ENCODE measurements at regions not wholly inside any gene's neighbourhood (a gene's known extent, or its start where the extent isn't known, plus 50 kb on each side); places are given as distances from the start of the nearest gene placed in this dataset.

- DNase-seq: no peak
- Histone ChIP-seq H3K27ac (no peak overlapping the region), H3K36me3 (no peaks in the 10 kb centered on the region), H3K9me3 (no peaks in the 10 kb centered on the region), H3K27me3 (no peaks in the 10 kb centered on the region), H3K4me3 (no peak overlapping the region), H3K4me1 (no peaks in the 10 kb centered on the region)
- intact Hi-C loops (cut with DNase I; ENCODE audit: low total_unique reads): no loop called here
- no peak for TF ChIP-seq POLR2A (IDR thresholded peaks at IDR 0.05)
- no peak for TF ChIP-seq CTCF (IDR thresholded peaks at IDR 0.05)
These were observed 96.7 kb upstream of the CABCOCO1 start for GRCh38 chr10:61565819-61566560.

GRCh38 chr10:61564444-61564843 lies 98.3 kb upstream of the CABCOCO1 start:
- intact Hi-C loops (cut with DNase I; ENCODE audit: low total_unique reads): no loop called here
- no peak for DNase-seq
- no peak overlapping the region for H3K27ac ChIP-seq
- no peaks in the 10 kb centered on the region for H3K27me3 ChIP-seq
- no peaks in the 10 kb centered on the region for H3K4me1 ChIP-seq
- H3K36me3 ChIP-seq: no peaks in the 10 kb centered on the region
- no peak overlapping the region for H3K4me3 ChIP-seq
- TF ChIP-seq CTCF (IDR thresholded peaks at IDR 0.05) (no peak), POLR2A (IDR thresholded peaks at IDR 0.05) (no peak)
- no peaks in the 10 kb centered on the region for H3K9me3 ChIP-seq

- Histone ChIP-seq H3K4me1 (no peaks in the 10 kb centered on the region), H3K9me3 (no peaks in the 10 kb centered on the region), H3K36me3 (no peaks in the 10 kb centered on the region), H3K27me3 (no peaks in the 10 kb centered on the region), H3K27ac (no peak overlapping the region), H3K4me3 (no peak overlapping the region)
- intact Hi-C loops (cut with DNase I; ENCODE audit: low total_unique reads): no loop called here
- no peak for TF ChIP-seq CTCF (IDR thresholded peaks at IDR 0.05)
- no peak for TF ChIP-seq POLR2A (IDR thresholded peaks at IDR 0.05)
- DNase-seq: no peak
These were observed 103.1 kb upstream of the CABCOCO1 start for GRCh38 chr10:61559615-61560014.

GRCh38 chr10:61558188-61558587 lies 104.5 kb upstream of the CABCOCO1 start:
- Histone ChIP-seq H3K9me3 (no peaks in the 10 kb centered on the region), H3K36me3 (no peaks in the 10 kb centered on the region), H3K4me3 (no peak overlapping the region), H3K4me1 (no peaks in the 10 kb centered on the region), H3K27ac (no peak overlapping the region), H3K27me3 (no peaks in the 10 kb centered on the region)
- DNase-seq: no peak
- intact Hi-C loops (cut with DNase I; ENCODE audit: low total_unique reads): no loop called here
- no peak for TF ChIP-seq POLR2A (IDR thresholded peaks at IDR 0.05)
- no peak for TF ChIP-seq CTCF (IDR thresholded peaks at IDR 0.05)

GRCh38 chr10:61554925-61555324 lies 101.7 kb upstream of the TMEM26 start:
- Histone ChIP-seq H3K9me3 (peaks cover 0 to 2% of the 10 kb centered on the region in 2 donors), H3K4me1 (no peaks in the 10 kb centered on the region), H3K27me3 (no peaks in the 10 kb centered on the region), H3K27ac (no peak overlapping the region), H3K36me3 (no peaks in the 10 kb centered on the region), H3K4me3 (no peak overlapping the region)
- intact Hi-C loops (cut with DNase I; ENCODE audit: low total_unique reads): no loop called here
- no peak for DNase-seq
- TF ChIP-seq CTCF (IDR thresholded peaks at IDR 0.05) (no peak), POLR2A (IDR thresholded peaks at IDR 0.05) (no peak)

Measured in uterus (tissue), 3 donors.